Putamen (tissue), 1 donor: ENCODE measurements at regions not wholly inside any gene's neighbourhood (a gene's known extent, or its start where the extent isn't known, plus 50 kb on each side); places are given as distances from the start of the nearest gene placed in this dataset.

ENCODE experiments used
- DNase-seq: peaks from one replicate; pipeline ENCODE4 v3.0.0-alpha.2; 2016; ENCODE audit warnings: low spot score

GRCh38 chr12:4134448-4135263 lies 138.9 kb upstream of the CCND2 start:
- DNase-seq: no peak

- no peak for DNase-seq
These were observed 139.7 kb upstream of the CCND2 start for GRCh38 chr12:4133636-4134447.

- DNase-seq: no peak
These were observed 140.5 kb upstream of the CCND2 start for GRCh38 chr12:4133029-4133428.

- DNase-seq: no peak
These were observed 152.0 kb upstream of the CCND2 start for GRCh38 chr12:4121506-4122020.

- no peak for DNase-seq
These were observed 153.1 kb upstream of the CCND2 start for GRCh38 chr12:4120316-4120917.

GRCh38 chr12:4119157-4119761 lies 154.3 kb upstream of the CCND2 start:
- DNase-seq: no peak

GRCh38 chr12:4118601-4119156 lies 154.9 kb upstream of the CCND2 start:
- no peak for DNase-seq

- DNase-seq: peak; percentile 34
These were observed 155.5 kb upstream of the CCND2 start for GRCh38 chr12:4118017-4118510.

- no peak for DNase-seq
These were observed 156.1 kb upstream of the CCND2 start for GRCh38 chr12:4117386-4118016.

- DNase-seq: no peak
These were observed 157.1 kb upstream of the CCND2 start for GRCh38 chr12:4116251-4117111.

GRCh38 chr12:4115570-4115969 lies 158.0 kb upstream of the CCND2 start:
- no peak for DNase-seq

GRCh38 chr12:4114986-4115385 lies 158.6 kb upstream of the CCND2 start:
- DNase-seq: no peak

- no peak for DNase-seq
These were observed 160.7 kb upstream of the CCND2 start for GRCh38 chr12:4112734-4113325.

GRCh38 chr12:4112290-4112689 lies 161.3 kb upstream of the CCND2 start:
- no peak for DNase-seq

GRCh38 chr12:4111010-4111409 lies 162.6 kb upstream of the CCND2 start:
- DNase-seq: no peak

- DNase-seq: no peak
These were observed 163.7 kb upstream of the CCND2 start for GRCh38 chr12:4109826-4110225.

GRCh38 chr12:4108803-4109345 lies 164.7 kb upstream of the CCND2 start:
- DNase-seq: no peak

- no peak for DNase-seq
These were observed 165.5 kb upstream of the CCND2 start for GRCh38 chr12:4107911-4108697.

GRCh38 chr12:4107436-4107878 lies 166.1 kb upstream of the CCND2 start:
- DNase-seq: no peak
